ENCODE measurements at regions not wholly inside any gene's neighbourhood (a gene's known extent, or its start where the extent isn't known, plus 50 kb on each side); places are given as distances from the start of the nearest gene placed in this dataset.

- TF ChIP-seq CTCF (IDR thresholded peaks at IDR 0.05): no peak
- no peak for TF ChIP-seq POLR2A (IDR thresholded peaks at IDR 0.05)
These were observed 137.0 kb upstream of the PZP start for GRCh38 chr12:9345171-9345570.

Data from esophagus squamous epithelium (tissue), 4 donors.